HG03175 (cell line): ENCODE measurements at regions not wholly inside any gene's neighbourhood (a gene's known extent, or its start where the extent isn't known, plus 50 kb on each side); places are given as distances from the start of the nearest gene placed in this dataset.
"Not testable (repeated sequence)": the region's sequence is repeated elsewhere in the genome, so short reads cannot be mapped to it uniquely, and the experiment has no call there.

Source experiments
- ATAC-seq: cut with Tn5 transposase; IDR thresholded peaks from one replicate; pipeline ENCODE4 v1.9.1; 2021; ENCODE audit warnings: mild to moderate bottlenecking, moderate library complexity; ENCODE audit not compliant: unreplicated experiment

GRCh38 chr1:79702336-79702999 is 695.9 kb upstream of the ADGRL4 start:
- not testable (repeated sequence) for ATAC-seq

GRCh38 chr1:79695138-79695537 is 688.6 kb upstream of the ADGRL4 start:
- ATAC-seq, result peak; percentile 95

GRCh38 chr1:79694241-79694640 is 687.7 kb upstream of the ADGRL4 start:
- ATAC-seq, result peak; percentile 60

GRCh38 chr1:79693441-79694114 is 687.0 kb upstream of the ADGRL4 start:
- ATAC-seq, result no peak

GRCh38 chr1:79692519-79692918 is 686.0 kb upstream of the ADGRL4 start:
- no peak for ATAC-seq

GRCh38 chr1:79688932-79689331 is 682.4 kb upstream of the ADGRL4 start:
- no peak for ATAC-seq

- no peak for ATAC-seq
Observed at GRCh38 chr1:79683420-79683819, 676.9 kb upstream of the ADGRL4 start.

GRCh38 chr1:79682478-79682877 is 675.9 kb upstream of the ADGRL4 start:
- ATAC-seq, result no peak

GRCh38 chr1:79681382-79681781 is 674.9 kb upstream of the ADGRL4 start:
- ATAC-seq, result no peak

- ATAC-seq, result no peak
Observed at GRCh38 chr1:79679916-79680315, 673.4 kb upstream of the ADGRL4 start.

GRCh38 chr1:79667848-79668696 is 661.5 kb upstream of the ADGRL4 start:
- peak; percentile 96 for ATAC-seq

GRCh38 chr1:79667166-79667565 is 660.6 kb upstream of the ADGRL4 start:
- ATAC-seq, result no peak

GRCh38 chr1:79663916-79664315 is 657.4 kb upstream of the ADGRL4 start:
- ATAC-seq, result no peak

- no peak for ATAC-seq
Observed at GRCh38 chr1:79662596-79662995, 656.1 kb upstream of the ADGRL4 start.

GRCh38 chr1:79660129-79660528 is 653.6 kb upstream of the ADGRL4 start:
- peak; percentile 78 for ATAC-seq

GRCh38 chr1:79657951-79658658 is 651.6 kb upstream of the ADGRL4 start:
- no peak for ATAC-seq

- no peak for ATAC-seq
Observed at GRCh38 chr1:79655876-79656275, 649.3 kb upstream of the ADGRL4 start.

GRCh38 chr1:79652426-79652825 is 645.9 kb upstream of the ADGRL4 start:
- no peak for ATAC-seq

GRCh38 chr1:79648126-79648525 is 641.6 kb upstream of the ADGRL4 start:
- ATAC-seq, result no peak

GRCh38 chr1:79646880-79647279 is 640.4 kb upstream of the ADGRL4 start:
- ATAC-seq, result no peak

- peak; percentile 98 for ATAC-seq
Observed at GRCh38 chr1:79638382-79638781, 631.9 kb upstream of the ADGRL4 start.
